ENCODE measurements at regions not wholly inside any gene's neighbourhood (a gene's known extent, or its start where the extent isn't known, plus 50 kb on each side); places are given as distances from the start of the nearest gene placed in this dataset.

- Histone ChIP-seq H3K79me2 (ENCODE audit: insufficient read depth, low read length) (no peaks in the 10 kb centered on the region), H3K36me3 (ENCODE audit: insufficient read depth, low read length) (no peaks in the 10 kb centered on the region), H3K9ac (ENCODE audit: low read length) (no peak overlapping the region), H2AFZ (ENCODE audit: low read depth, low read length) (no peak overlapping the region), H3K9me3 (ENCODE audit: insufficient read depth, low read depth, low read length) (no peaks in the 10 kb centered on the region), H3K27ac (ENCODE audit: low read depth, low read length) (no peak overlapping the region), H4K20me1 (ENCODE audit: insufficient read depth, low read length) (no peaks in the 10 kb centered on the region), H3K27me3 (ENCODE audit: insufficient read depth, low read length) (no peaks in the 10 kb centered on the region), H3K4me1 (ENCODE audit: insufficient read depth, low read length) (peaks cover 8% of the 10 kb centered on the region), H3K4me2 (ENCODE audit: low read length) (no peak overlapping the region), H3K4me3 (ENCODE audit: insufficient read depth, low read depth, low read length) (no peak overlapping the region)
- no peaks in the 10 kb centered on the region for H3K36me3 Mint-ChIP-seq (ENCODE audit: low read depth, unreplicated experiment)
- peaks cover 12% of the 10 kb centered on the region for H3K4me1 Mint-ChIP-seq (ENCODE audit: low read depth, unreplicated experiment)
- no peak overlapping the region for H3K4me3 Mint-ChIP-seq (ENCODE audit: unreplicated experiment)
- FAIRE-seq, result no peak
- DNase-seq (ENCODE audit: low read depth), result no peak
- H3K9me3 Mint-ChIP-seq (ENCODE audit: unreplicated experiment), result no peaks in the 10 kb centered on the region
- TF ChIP-seq CTCF (IDR thresholded peaks at IDR 0.05; ENCODE audit: insufficient read depth, low read depth, low read length) (no peak), EZH2 (IDR thresholded peaks at IDR 0.05; ENCODE audit: insufficient read depth, low read length) (no peak)
- H3K27me3 Mint-ChIP-seq (ENCODE audit: low read depth, unreplicated experiment), result no peaks in the 10 kb centered on the region
- H3K27ac Mint-ChIP-seq (ENCODE audit: unreplicated experiment), result no peak overlapping the region
Observed at GRCh38 chr10:90192825-90193224, 491.4 kb downstream of the KIF20B start.

GRCh38 chr10:90193240-90193985 is 492.0 kb downstream of the KIF20B start:
- Histone ChIP-seq H3K4me1 (ENCODE audit: insufficient read depth, low read length) (peaks cover 10% of the 10 kb centered on the region), H2AFZ (ENCODE audit: low read depth, low read length) (no peak overlapping the region), H4K20me1 (ENCODE audit: insufficient read depth, low read length) (no peaks in the 10 kb centered on the region), H3K4me3 (ENCODE audit: insufficient read depth, low read depth, low read length) (no peak overlapping the region), H3K9me3 (ENCODE audit: insufficient read depth, low read depth, low read length) (no peaks in the 10 kb centered on the region), H3K4me2 (ENCODE audit: low read length) (peak overlapping the region; percentile 14), H3K27ac (ENCODE audit: low read depth, low read length) (no peak overlapping the region), H3K36me3 (ENCODE audit: insufficient read depth, low read length) (no peaks in the 10 kb centered on the region), H3K9ac (ENCODE audit: low read length) (no peak overlapping the region), H3K27me3 (ENCODE audit: insufficient read depth, low read length) (no peaks in the 10 kb centered on the region), H3K79me2 (ENCODE audit: insufficient read depth, low read length) (no peaks in the 10 kb centered on the region)
- no peaks in the 10 kb centered on the region for H3K36me3 Mint-ChIP-seq (ENCODE audit: low read depth, unreplicated experiment)
- H3K4me1 Mint-ChIP-seq (ENCODE audit: low read depth, unreplicated experiment), result peaks cover 15% of the 10 kb centered on the region
- H3K27ac Mint-ChIP-seq (ENCODE audit: unreplicated experiment), result peak overlapping the region; percentile 10
- FAIRE-seq (no peak), DNase-seq (ENCODE audit: low read depth) (peak; percentile 89)
- no peaks in the 10 kb centered on the region for H3K9me3 Mint-ChIP-seq (ENCODE audit: unreplicated experiment)
- H3K4me3 Mint-ChIP-seq (ENCODE audit: unreplicated experiment), result no peak overlapping the region
- H3K27me3 Mint-ChIP-seq (ENCODE audit: low read depth, unreplicated experiment), result no peaks in the 10 kb centered on the region
- TF ChIP-seq EZH2 (IDR thresholded peaks at IDR 0.05; ENCODE audit: insufficient read depth, low read length) (no peak), CTCF (IDR thresholded peaks at IDR 0.05; ENCODE audit: insufficient read depth, low read depth, low read length) (no peak)

GRCh38 chr10:90195288-90195840 is 494.0 kb downstream of the KIF20B start:
- TF ChIP-seq CTCF (IDR thresholded peaks at IDR 0.05; ENCODE audit: insufficient read depth, low read depth, low read length), result no peak
- TF ChIP-seq EZH2 (IDR thresholded peaks at IDR 0.05; ENCODE audit: insufficient read depth, low read length), result no peak
- H3K9me3 ChIP-seq (ENCODE audit: insufficient read depth, low read depth, low read length), result no peaks in the 10 kb centered on the region
- FAIRE-seq (no peak), DNase-seq (ENCODE audit: low read depth) (no peak)
- Mint-ChIP-seq H3K9me3 (ENCODE audit: unreplicated experiment) (no peaks in the 10 kb centered on the region), H3K36me3 (ENCODE audit: low read depth, unreplicated experiment) (no peaks in the 10 kb centered on the region), H3K4me1 (ENCODE audit: low read depth, unreplicated experiment) (peaks cover 18% of the 10 kb centered on the region), H3K27me3 (ENCODE audit: low read depth, unreplicated experiment) (no peaks in the 10 kb centered on the region), H3K27ac (ENCODE audit: unreplicated experiment) (no peak overlapping the region), H3K4me3 (ENCODE audit: unreplicated experiment) (no peak overlapping the region)
- no peaks in the 10 kb centered on the region for H3K36me3 ChIP-seq (ENCODE audit: insufficient read depth, low read length)
- H3K4me2 ChIP-seq (ENCODE audit: low read length), result no peak overlapping the region
- H3K79me2 ChIP-seq (ENCODE audit: insufficient read depth, low read length), result no peaks in the 10 kb centered on the region
- H3K9ac ChIP-seq (ENCODE audit: low read length), result no peak overlapping the region
- H4K20me1 ChIP-seq (ENCODE audit: insufficient read depth, low read length), result no peaks in the 10 kb centered on the region
- no peak overlapping the region for H3K27ac ChIP-seq (ENCODE audit: low read depth, low read length)
- H3K4me1 ChIP-seq (ENCODE audit: insufficient read depth, low read length), result peaks cover 10% of the 10 kb centered on the region
- H3K27me3 ChIP-seq (ENCODE audit: insufficient read depth, low read length), result no peaks in the 10 kb centered on the region
- H2AFZ ChIP-seq (ENCODE audit: low read depth, low read length), result no peak overlapping the region
- H3K4me3 ChIP-seq (ENCODE audit: insufficient read depth, low read depth, low read length), result no peak overlapping the region
